HG02884 (cell line): ENCODE measurements at regions not wholly inside any gene's neighbourhood (a gene's known extent, or its start where the extent isn't known, plus 50 kb on each side); places are given as distances from the start of the nearest gene placed in this dataset.
"Not testable (repeated sequence)": the region's sequence is repeated elsewhere in the genome, so short reads cannot be mapped to it uniquely, and the experiment has no call there.

ENCODE experiments used
- ATAC-seq: cut with Tn5 transposase; IDR thresholded peaks from one replicate; pipeline ENCODE4 v1.9.1; 2021; ENCODE audit warnings: mild to moderate bottlenecking, moderate library complexity; ENCODE audit not compliant: unreplicated experiment

- no peak for ATAC-seq
Observed at GRCh38 chr2:16739778-16740581, 74.3 kb upstream of the CYRIA start.

DNA sequence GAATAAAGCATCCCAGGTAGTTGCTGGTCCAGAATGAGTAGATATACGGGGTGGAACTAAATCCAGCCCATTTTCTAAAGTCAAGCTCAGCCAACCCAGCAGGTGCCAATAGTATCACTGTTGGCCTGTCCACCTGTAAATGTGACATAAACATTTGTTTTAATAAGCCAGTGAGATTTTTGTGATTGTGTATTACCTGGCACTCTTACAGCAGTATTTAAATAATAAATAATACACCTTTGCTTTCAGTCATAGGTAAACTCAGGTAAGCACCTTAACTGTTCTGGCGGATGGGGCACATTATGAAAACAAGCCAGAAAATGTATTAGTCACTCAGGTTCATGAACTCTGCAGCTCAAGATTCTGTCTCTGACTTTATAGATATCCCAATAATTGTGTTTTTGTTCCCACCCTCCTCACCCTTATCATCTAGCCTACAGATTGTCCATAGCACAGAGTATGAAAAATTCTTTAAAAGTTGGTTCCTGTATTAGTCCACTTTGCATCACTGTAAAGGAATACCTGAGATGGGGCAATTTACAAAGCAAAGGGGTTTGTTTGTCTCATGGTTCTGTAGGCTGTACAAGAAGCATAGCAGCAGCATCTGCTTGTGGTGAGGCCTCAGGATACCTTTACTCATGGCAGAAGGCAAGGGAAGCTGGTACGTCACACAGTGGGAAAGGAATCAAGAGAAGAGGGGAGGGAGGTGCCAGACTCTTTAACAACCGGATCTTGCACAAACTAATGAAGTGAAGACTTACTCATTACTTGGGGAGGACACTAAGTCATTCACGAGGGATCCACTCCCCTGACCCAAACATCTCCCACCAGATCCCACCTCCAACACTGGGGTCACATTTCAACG, 73.0 kb upstream of the CYRIA start:
- no peak for ATAC-seq

- ATAC-seq = no peak
Observed at GRCh38 chr2:16737812-16738211, 72.2 kb upstream of the CYRIA start.

DNA sequence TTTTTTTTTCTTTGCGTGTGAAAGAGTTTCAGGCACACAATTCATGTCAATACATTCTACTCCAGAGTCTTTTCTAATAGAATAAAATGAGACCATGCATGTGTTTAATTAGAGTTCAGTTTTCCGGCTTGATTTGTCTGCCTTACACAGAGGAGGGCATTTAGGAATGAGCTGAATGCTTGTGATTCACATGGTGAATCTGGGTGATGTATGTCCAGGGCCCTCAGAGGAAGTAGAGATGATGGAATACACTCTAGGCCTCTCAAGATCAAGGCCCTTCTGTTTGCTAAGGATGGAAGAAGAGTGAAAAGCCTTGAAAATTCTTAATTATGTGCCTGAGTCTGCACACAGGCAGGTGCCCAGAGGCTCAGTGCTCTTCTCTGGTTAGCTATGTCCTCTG, 71.0 kb upstream of the CYRIA start:
- no peak for ATAC-seq

DNA sequence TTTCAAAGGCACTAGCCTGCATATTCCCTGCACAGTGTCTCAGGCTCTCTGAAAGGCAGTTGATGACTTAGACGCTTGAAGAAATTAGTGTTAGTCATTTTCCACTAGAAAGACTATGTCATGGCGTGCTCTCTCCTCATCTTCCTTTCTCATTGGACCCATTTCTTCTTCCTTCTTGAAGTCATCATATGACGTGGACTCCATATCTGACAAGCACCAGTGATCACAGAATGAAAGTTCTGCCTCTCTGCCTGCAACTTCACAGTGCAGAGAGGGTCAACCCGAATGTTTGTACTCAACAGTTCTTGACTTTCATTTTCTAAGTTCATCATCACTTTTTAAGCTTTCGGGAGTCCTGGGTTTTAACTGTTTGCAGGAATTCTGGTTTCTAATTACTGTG, 63.7 kb upstream of the CYRIA start:
- ATAC-seq = peak; percentile 62

DNA sequence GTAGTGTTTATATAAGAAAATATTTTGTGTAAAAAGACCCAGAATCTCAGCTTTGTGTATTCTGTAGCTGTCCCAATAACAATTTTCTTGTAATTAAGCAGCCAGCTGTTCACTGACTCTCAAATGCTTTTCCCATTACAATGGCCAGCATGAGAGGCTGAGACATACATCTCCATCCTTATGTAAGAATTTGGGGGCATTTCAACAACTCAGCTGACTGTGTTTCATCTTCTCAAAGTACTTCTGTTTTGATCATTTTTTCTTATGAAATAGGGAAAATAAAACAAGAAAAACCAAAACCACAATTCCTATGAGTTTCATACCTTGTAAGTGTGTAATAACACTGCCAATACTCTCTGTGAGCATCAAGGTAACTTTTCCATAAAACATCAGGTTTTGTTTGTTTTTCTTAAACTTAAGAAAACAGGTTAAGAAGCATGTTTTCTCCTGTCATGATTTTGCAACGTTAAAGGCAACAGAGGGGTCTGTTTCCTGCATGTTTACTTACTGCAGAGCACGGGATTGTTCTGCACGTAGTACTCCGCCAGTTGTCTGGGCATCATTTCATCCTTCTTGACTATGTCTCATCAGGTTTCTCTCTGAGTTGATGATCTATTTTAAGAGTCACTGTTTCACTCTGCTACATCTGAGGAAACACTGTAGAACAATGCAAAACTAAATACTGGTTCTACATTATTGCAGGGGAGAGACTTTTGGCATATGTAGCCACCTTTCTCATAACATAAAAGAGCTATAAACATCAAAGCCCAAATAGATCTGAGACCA, 62.9 kb upstream of the CYRIA start:
- peak; percentile 86 for ATAC-seq

DNA sequence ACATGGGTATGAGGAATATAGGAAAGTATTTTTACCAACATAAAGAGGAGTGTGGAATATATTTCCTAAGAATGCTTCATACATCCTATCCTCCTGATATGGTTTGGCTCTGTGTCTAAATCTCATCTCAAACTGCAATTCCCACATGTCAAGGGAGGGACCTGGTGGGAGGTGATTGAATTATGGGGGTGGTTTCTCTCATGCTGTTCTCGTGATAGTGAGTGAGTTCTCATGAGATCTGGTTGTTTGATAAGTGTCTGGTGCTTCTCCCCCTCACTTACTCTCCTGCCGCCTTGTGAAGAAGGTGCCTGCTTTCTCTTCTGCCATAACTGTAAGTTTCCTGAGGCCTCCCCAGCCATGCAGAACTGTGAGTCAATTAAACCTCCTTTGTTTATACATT, 62.2 kb upstream of the CYRIA start:
- ATAC-seq = not testable (repeated sequence)

- no peak for ATAC-seq
Observed at GRCh38 chr2:16727256-16727655, 61.6 kb upstream of the CYRIA start.

DNA sequence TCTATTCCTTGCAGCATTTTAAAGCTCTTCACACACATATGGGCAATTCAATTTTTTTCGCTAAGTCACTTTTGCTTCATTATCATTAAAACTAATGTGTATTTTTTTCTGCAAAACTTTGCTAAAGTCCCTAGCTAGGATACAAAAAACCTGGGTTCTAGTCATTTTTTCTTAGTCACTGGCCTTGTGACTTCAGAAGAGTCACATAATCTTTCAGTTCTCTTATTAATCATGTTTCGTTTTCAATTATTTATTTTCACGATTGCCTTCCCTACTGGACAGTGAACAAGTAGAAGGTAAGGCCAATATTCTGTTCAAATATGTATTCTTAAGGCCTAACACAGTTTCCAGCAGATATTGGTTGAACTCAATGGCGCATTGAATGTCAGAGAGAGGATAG, 60.9 kb upstream of the CYRIA start:
- no peak for ATAC-seq

DNA sequence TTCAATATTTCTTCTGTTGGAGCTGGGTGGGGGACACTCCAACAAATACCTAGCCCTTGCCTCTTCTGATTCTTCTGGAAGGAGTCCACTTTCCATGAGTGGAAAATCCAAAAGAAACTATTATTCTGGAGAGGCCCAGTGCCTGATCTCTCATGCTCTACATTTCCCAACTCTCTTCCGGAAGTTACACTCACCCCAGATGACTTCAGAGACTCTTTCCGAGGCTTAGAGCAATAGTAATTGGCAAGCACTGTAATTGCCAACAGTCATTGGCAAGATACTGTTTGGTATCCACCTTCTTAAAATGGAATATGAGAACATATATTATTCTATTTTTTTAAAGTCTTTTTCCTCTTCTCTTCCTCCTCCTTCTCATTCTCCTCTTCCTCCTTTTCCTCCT, 60.5 kb upstream of the CYRIA start:
- no peak for ATAC-seq

- no peak for ATAC-seq
Observed at GRCh38 chr2:16725549-16725948, 59.9 kb upstream of the CYRIA start.

DNA sequence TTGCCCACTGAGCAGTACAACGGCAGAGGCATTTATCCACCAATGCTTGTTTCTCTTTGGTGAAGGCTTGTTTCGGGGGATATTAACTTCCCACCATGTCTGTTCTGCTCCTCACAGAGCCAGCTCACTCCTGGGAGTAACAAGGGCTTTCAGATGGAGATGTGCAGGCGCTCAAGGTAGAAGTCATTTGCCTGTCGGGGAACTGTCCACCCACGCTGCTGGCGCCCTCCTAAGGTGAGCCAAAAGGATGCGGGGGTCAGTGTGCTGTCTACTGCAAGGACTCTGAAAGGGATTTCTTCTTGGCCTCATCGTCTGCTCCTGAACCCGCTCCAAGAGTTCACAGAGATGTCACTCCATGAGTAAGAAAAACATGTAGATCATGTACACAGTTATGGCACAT, 57.0 kb upstream of the CYRIA start:
- no peak for ATAC-seq

DNA sequence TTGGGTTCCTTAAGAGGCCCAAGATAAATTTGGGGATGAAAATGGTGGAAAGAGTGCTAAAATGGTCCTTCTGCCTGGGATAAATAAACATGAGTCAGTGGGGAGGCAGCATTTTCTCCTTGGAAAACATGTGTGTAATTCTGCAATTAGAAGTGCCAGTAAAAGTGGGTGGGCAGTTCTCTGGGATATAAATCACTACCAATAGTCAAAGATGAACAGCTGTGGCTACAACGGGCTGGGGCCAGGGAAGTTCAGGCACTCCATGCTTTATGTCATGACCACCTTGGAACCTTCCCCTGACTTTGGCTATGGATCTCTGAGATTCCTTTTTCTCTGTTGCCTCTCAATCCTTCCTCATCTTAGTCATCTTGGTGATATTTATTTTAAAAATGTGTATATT, 56.5 kb upstream of the CYRIA start:
- ATAC-seq = no peak

DNA sequence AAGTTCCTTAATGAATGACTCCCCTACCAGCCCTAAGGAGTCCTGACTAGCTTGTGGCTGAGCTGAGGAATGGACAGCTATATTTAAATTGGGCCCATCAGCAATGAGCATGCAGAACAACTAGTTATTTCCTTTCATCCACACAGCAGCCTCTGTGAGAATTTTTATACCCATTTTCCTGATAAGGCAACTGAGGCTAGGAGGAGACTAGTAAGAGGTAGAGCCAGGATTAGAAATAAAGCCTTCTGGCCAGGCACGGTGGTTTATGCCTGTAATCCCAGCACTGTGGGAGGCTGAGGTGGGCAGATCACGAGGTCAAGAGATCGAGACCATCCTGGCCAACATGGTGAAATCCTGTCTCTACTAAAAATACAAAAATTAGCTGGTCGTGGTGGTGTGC, 55.9 kb upstream of the CYRIA start:
- not testable (repeated sequence) for ATAC-seq

DNA sequence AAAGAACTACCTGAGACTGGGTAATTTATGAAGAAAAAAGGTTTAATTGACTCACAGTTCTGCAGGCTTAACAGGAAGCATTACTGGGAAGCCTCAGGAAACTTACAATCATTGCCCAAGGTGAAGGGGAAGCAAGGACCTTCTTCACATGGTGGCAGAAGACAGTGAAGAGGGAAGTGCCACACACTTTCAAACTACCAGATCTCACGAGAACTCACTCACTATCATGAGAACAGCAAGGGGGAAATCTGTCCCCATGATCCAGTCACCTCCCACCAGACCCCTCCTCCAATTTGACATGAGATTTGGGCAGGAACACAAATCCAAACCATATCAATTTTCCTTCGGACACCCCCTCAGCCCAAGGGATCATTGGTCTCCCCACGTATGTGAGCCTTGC, 55.1 kb upstream of the CYRIA start:
- ATAC-seq = not testable (repeated sequence)

DNA sequence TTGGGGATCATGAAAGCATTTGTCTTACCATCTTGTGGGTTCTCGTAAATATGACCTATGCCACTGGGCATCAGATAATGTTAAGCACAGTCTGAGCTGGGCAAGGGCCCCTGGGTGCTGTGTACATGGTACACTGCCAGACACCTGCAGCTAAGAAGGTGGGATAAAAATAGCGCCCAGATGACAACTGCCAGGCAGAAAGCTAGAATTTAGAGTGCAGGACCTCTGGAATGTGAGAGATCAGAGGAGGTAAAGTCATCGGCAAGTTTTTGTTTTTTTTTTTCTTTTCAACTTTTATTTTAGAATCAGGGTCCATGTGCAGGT, 53.8 kb upstream of the CYRIA start:
- no peak for ATAC-seq

DNA sequence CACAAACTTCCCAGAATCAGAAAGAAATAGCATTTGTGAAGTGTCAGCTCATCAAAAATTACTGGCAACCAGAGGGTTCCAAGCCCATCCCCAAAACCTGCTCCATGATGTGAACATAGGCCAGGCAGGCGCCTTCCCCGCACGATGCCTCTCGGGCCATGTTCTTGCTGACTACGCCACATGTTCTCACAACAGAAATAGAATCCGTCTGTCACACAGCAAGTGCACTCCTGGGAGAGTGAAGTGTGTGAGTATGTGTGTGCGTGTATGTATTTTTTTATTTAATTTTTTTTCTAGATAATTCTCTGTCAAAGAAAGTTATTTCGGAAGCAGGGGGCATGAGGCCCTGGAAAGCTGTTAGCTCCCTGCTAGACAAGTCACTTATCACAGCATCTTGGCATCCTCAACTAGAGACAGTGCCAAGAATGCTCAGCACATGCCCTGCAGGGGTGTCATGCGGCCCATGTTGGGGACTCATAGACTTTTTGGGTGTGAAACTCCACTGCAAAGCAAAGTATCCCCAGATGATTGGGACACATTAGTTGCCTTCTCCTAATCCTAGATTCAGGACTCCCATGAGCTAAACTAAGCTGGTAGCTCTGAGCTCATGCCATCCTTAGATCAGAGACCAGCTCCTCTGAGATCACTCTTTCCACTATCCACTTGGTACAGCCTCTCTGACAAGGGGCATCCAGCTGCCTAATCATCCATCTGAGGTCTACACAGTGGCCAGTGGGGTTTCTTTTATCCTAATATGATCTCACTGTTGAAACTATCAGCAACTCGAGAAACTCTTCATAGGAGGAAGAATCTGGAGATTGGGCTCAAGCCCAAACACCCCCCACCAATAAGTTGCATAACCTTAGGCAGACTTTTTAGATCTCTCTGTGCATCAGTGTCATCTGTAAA, 53.2 kb upstream of the CYRIA start:
- no peak for ATAC-seq

DNA sequence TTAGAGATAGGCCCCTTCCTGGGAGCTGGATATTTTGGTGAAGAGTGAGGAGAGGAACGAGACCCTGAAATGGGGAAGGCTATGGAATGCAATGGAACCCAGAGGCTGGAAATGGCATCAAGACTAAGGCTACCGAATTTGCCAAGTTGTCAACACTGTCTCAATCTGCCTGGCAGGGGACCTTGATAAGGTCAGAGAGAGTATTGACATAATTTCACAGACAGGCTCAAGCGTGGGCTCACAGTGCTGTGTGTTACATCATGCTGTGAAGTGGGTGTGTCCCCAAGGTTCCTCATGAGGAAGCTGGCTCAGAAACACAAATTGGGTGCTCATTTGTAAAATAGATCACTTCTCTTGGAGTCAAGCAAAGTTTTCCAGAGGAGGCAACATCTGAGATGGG, 51.8 kb upstream of the CYRIA start:
- no peak for ATAC-seq

- no peak for ATAC-seq
Observed at GRCh38 chr2:16716944-16717343, 51.3 kb upstream of the CYRIA start.

- no peak for ATAC-seq
Observed at GRCh38 chr2:16716024-16716423, 50.4 kb upstream of the CYRIA start.
